BJ (cell line): ENCODE measurements at regions not wholly inside any gene's neighbourhood (a gene's known extent, or its start where the extent isn't known, plus 50 kb on each side); places are given as distances from the start of the nearest gene placed in this dataset.

ENCODE experiments used
- CTCF ChIA-PET: fragments of 350-600 bp; formaldehyde crosslinking; extraction: SDS; loops from one replicate; lab custom pipeline; 2021; ENCODE audit warnings: antibody characterized with exemption, inconsistent platforms; lab: Yijun Ruan, JAX
- POLR2A ChIA-PET: fragments of 300-600 bp; sonication (Branson Sonifier 250); formaldehyde crosslinking; extraction: SDS; loops from one replicate; lab custom pipeline; 2021; ENCODE audit warnings: antibody characterized with exemption; lab: Charles Lee
- DNase-seq: peaks from one replicate; pipeline ENCODE4 v3.0.0-alpha.2; 2011; ENCODE audit warnings: low read depth
- H3K27me3 ChIP-seq: 2 replicates; pipeline ENCODE4 v1.6.0; 2011; ENCODE audit warnings: low read length; ENCODE audit not compliant: control insufficient read depth, insufficient read depth
- H3K36me3 ChIP-seq: 2 replicates; pipeline ENCODE4 v1.5.1; 2011; ENCODE audit warnings: low read length; ENCODE audit not compliant: control insufficient read depth, insufficient read depth
- H3K4me3 ChIP-seq: 2 replicates; pipeline ENCODE4 v1.5.1; 2011; ENCODE audit warnings: low read depth, mild to moderate bottlenecking, control low read depth, low read length
- CTCF ChIP-seq: IDR thresholded peaks from 2 replicates; pipeline ENCODE4 v1.5.1; 2011; ENCODE audit warnings: low read depth, mild to moderate bottlenecking, control low read depth, inconsistent platforms, low read length, moderate library complexity; ENCODE audit not compliant: insufficient read depth

GRCh38 chr6:6806844-6807518 is 218.5 kb downstream of the LY86 start:
- ChIA-PET CTCF (interaction anchor here (1.4 kb wide), 1 partner anchor 436 kb away, joined by 3 read pairs; no protein-coding TSS in a partner anchor), POLR2A (interaction anchor here (0.6 kb wide), 1 partner anchor 350 kb away, joined by 3 read pairs; no protein-coding TSS in a partner anchor)
- TF ChIP-seq CTCF = no peak
- Histone ChIP-seq H3K4me3 (no peak overlapping the region), H3K36me3 (no peaks in the 10 kb centered on the region), H3K27me3 (no peaks in the 10 kb centered on the region; the same call in 1 of the 2 replicates)
- DNase-seq = no peak

GRCh38 chr6:6808343-6808742 is 219.8 kb downstream of the LY86 start:
- TF ChIP-seq CTCF = no peak
- ChIA-PET CTCF (interaction anchor here (0.7 to 1.1 kb wide), 2 partner anchors 15 to 467 kb away, joined by 3 read pairs; no protein-coding TSS in a partner anchor), POLR2A (no interaction called here)
- Histone ChIP-seq H3K27me3 (no peaks in the 10 kb centered on the region; the same call in 1 of the 2 replicates), H3K4me3 (no peak overlapping the region), H3K36me3 (no peaks in the 10 kb centered on the region)
- no peak for DNase-seq

- POLR2A ChIA-PET = no interaction called here
- CTCF ChIA-PET = interaction anchor here (0.6 to 1.1 kb wide), 2 partner anchors 330 to 467 kb away, joined by 3 read pairs; no protein-coding TSS in a partner anchor
- no peak for DNase-seq
These were observed 220.4 kb downstream of the LY86 start for GRCh38 chr6:6808915-6809314.

GRCh38 chr6:6810727-6811126 is 222.2 kb downstream of the LY86 start:
- ChIA-PET POLR2A (no interaction called here), CTCF (no interaction called here)
- H3K27me3 ChIP-seq = no peaks in the 10 kb centered on the region
- no peak overlapping the region for H3K4me3 ChIP-seq
- no peak for DNase-seq
- TF ChIP-seq CTCF = no peak
- H3K36me3 ChIP-seq = no peaks in the 10 kb centered on the region

More at GRCh38 chr6:6808915-6809314, 220.4 kb downstream of the LY86 start:
- Histone ChIP-seq H3K27me3 (no peaks in the 10 kb centered on the region; the same call in 1 of the 2 replicates), H3K4me3 (no peak overlapping the region), H3K36me3 (no peaks in the 10 kb centered on the region)
- no peak for TF ChIP-seq CTCF

GRCh38 chr6:6811128-6812009 is 222.8 kb downstream of the LY86 start:
- ChIA-PET CTCF (no interaction called here), POLR2A (no interaction called here)
- no peak for DNase-seq
- H3K36me3 ChIP-seq = no peaks in the 10 kb centered on the region
- no peak for TF ChIP-seq CTCF
- H3K27me3 ChIP-seq = no peaks in the 10 kb centered on the region
- H3K4me3 ChIP-seq = 0 out of 2 replicates have a peak overlapping the region, but pooled peaks have one; percentile 1
